A549 (cell line): ENCODE measurements at regions not wholly inside any gene's neighbourhood (a gene's known extent, or its start where the extent isn't known, plus 50 kb on each side); places are given as distances from the start of the nearest gene placed in this dataset.

Experiments used
- ATAC-seq, 2 experiments: fragments of 200-7000 bp in 1 of 2; fragments of >200 bp in 1 of 2; cut with Nextera tagmentation in 1 of 2; cut with Tn5 transposase in 1 of 2; 3 replicates each; pipeline versions ENCODE4 v1.8.0 to v1.9.1; 2018 to 2020; ENCODE audit warnings: mild to moderate bottlenecking in 1 of 2, moderate library complexity in 1 of 2
- CTCF ChIA-PET: fragments of 300-600 bp; sonication (Branson Sonifier 250); formaldehyde crosslinking; extraction: SDS; loops from one replicate; lab custom pipeline; 2021; ENCODE audit warnings: antibody characterized with exemption, inconsistent platforms; lab: Yijun Ruan, JAX
- POLR2A ChIA-PET: fragments of 350-600 bp; formaldehyde crosslinking; extraction: SDS; loops from one replicate; lab custom pipeline; 2021; ENCODE audit warnings: antibody characterized with exemption, inconsistent platforms; lab: Yijun Ruan, JAX
- DNase-seq, 2 experiments: peaks; one replicate each; pipeline versions ENCODE4 v3.0.0 to v3.0.0-alpha.2; 2011 to 2016; ENCODE audit warnings: low read depth in 1 of 2, low spot score in 1 of 2
- FAIRE-seq: peaks from 2 replicates; lab custom pipeline; 2011; peaks lifted over from hg19 to GRCh38; lab: Jason Lieb, UNC
- H3K27ac ChIP-seq, 2 experiments: fragments of >200 bp; sonication (Bioruptor Twin); formaldehyde crosslinking; 3 replicates each; pipeline ENCODE4 v1.5.1; 2016 to 2017
- H3K4me1 ChIP-seq: fragments of >200 bp; sonication (Bioruptor Twin); formaldehyde crosslinking; 3 replicates; pipeline ENCODE4 v1.6.1; 2016
- H3K4me2 ChIP-seq: fragments of >200 bp; sonication (Bioruptor Twin); formaldehyde crosslinking; 3 replicates; pipeline ENCODE4 v1.6.1; 2016
- H3K4me3 ChIP-seq: fragments of >200 bp; sonication (Bioruptor Twin); formaldehyde crosslinking; 3 replicates; pipeline ENCODE4 v1.5.1; 2016
- H3K9me3 ChIP-seq: fragments of >200 bp; sonication (Bioruptor Twin); formaldehyde crosslinking; 3 replicates; pipeline ENCODE4 v1.6.1; 2016
- CHD2 ChIP-seq: fragments of 150-350 bp; IDR thresholded peaks from 2 replicates; pipeline ENCODE4 v1.6.1; 2014; ENCODE audit warnings: low read length; ENCODE audit not compliant: partially characterized antibody
- CHD4 ChIP-seq: fragments of 200-600 bp; sonication (generic); IDR thresholded peaks from 2 replicates; pipeline ENCODE4 v1.6.1; 2016; ENCODE audit warnings: antibody characterized with exemption, mild to moderate bottlenecking, borderline replicate concordance
- EHF ChIP-seq: fragments of 250-450 bp; sonication (Bioruptor Pico); IDR thresholded peaks from 2 replicates; pipeline ENCODE4 v1.5.0; 2020; ENCODE audit warnings: mild to moderate bottlenecking
- EHMT2 ChIP-seq: fragments of 200-600 bp; sonication (generic); IDR thresholded peaks from 2 replicates; pipeline ENCODE4 v1.6.1; 2016; ENCODE audit warnings: antibody characterized with exemption, low read depth, mild to moderate bottlenecking, moderate library complexity
- EP300 ChIP-seq, 2 experiments: fragments of >200 bp; sonication (Bioruptor Twin); formaldehyde crosslinking; IDR thresholded peaks; 2 replicates in 1 of 2; 3 replicates in 1 of 2; pipeline ENCODE4 v1.6.1; 2016 to 2017
- ESRRA ChIP-seq: fragments of 150-350 bp; IDR thresholded peaks from 2 replicates; pipeline ENCODE4 v1.6.1; 2014; ENCODE audit warnings: mild to moderate bottlenecking, low read length, borderline replicate concordance
- FOSB ChIP-seq: fragments of 250-450 bp; sonication (Bioruptor Pico); IDR thresholded peaks from 2 replicates; pipeline ENCODE4 v1.5.0; 2020; ENCODE audit warnings: mild to moderate bottlenecking, moderate library complexity
- GATA3 ChIP-seq: IDR thresholded peaks from 2 replicates; pipeline ENCODE4 v1.6.1; 2012; ENCODE audit warnings: borderline replicate concordance
- HOXB5 ChIP-seq: fragments of 250-450 bp; sonication (Bioruptor Pico); IDR thresholded peaks from 2 replicates; pipeline ENCODE4 v1.5.0; 2020; ENCODE audit warnings: mild to moderate bottlenecking, moderate library complexity
- JUNB ChIP-seq: fragments of >200 bp; sonication (Bioruptor Twin); formaldehyde crosslinking; IDR thresholded peaks from 2 replicates; pipeline ENCODE4 v1.6.1; 2016
- KDM5A ChIP-seq: fragments of 200-600 bp; sonication (generic); IDR thresholded peaks from 2 replicates; pipeline ENCODE4 v1.6.1; 2016; ENCODE audit warnings: antibody characterized with exemption, mild to moderate bottlenecking
- MAFK ChIP-seq: fragments of 450-650 bp; IDR thresholded peaks from 2 replicates; pipeline ENCODE4 v1.6.1; 2014; ENCODE audit not compliant: partially characterized antibody
- NR3C1 ChIP-seq: fragments of >200 bp; sonication (Bioruptor Twin); formaldehyde crosslinking; IDR thresholded peaks from 3 replicates; pipeline ENCODE4 v1.6.1; 2017
- POLR2A ChIP-seq: IDR thresholded peaks from 2 replicates; pipeline ENCODE4 v1.6.1; 2012; ENCODE audit warnings: mild to moderate bottlenecking, low read length
- POLR2AphosphoS2 ChIP-seq: conservative IDR thresholded peaks from 2 replicates; pipeline ENCODE4 v1.6.1; 2012; ENCODE audit warnings: low read length, improper control_type of control experiment, inconsistent platforms
- RAD21 ChIP-seq, 2 experiments: fragments of >200 bp in 1 of 2; sonication (Bioruptor Twin) in 1 of 2; formaldehyde crosslinking in 1 of 2; IDR thresholded peaks in 1 of 2; conservative IDR thresholded peaks in 1 of 2; 2 replicates in 1 of 2; 3 replicates in 1 of 2; pipeline ENCODE4 v1.6.1; 2012 to 2018; ENCODE audit warnings: inconsistent platforms in 1 of 2
- TFCP2L1 ChIP-seq: fragments of 250-450 bp; sonication (Bioruptor Pico); IDR thresholded peaks from 2 replicates; pipeline ENCODE4 v1.5.0; 2021; ENCODE audit warnings: mild to moderate bottlenecking
- ZSCAN20 ChIP-seq: fragments of 250-450 bp; sonication (Bioruptor Pico); IDR thresholded peaks from 2 replicates; pipeline ENCODE4 v1.8.0; 2022; ENCODE audit warnings: mild to moderate bottlenecking, moderate library complexity
- WGBS: methylation state at CpG from one replicate; pipeline ENCODE4 v1.1.6; 2017; ENCODE audit errors: missing lambda C conversion rate; 5-methylcytosine and 5-hydroxymethylcytosine counted together
- TF ChIP-seq, protein P1 (sequence below): fragments of >200 bp; sonication (Bioruptor Twin); formaldehyde crosslinking; IDR thresholded peaks from 3 replicates; pipeline ENCODE4 v1.5.1; 2016
- TF ChIP-seq, protein P2 (sequence below): IDR thresholded peaks from 2 replicates; pipeline ENCODE4 v1.6.1; 2012; ENCODE audit warnings: low read depth, borderline replicate concordance
- TF ChIP-seq, protein P3 (sequence below): fragments of 250-450 bp; sonication (Bioruptor Pico); IDR thresholded peaks from 2 replicates; pipeline ENCODE4 v1.5.0; 2021; ENCODE audit warnings: mild to moderate bottlenecking, moderate library complexity, borderline replicate concordance
- TF ChIP-seq, protein P4 (sequence below): fragments of 250-450 bp; sonication (Bioruptor Pico); IDR thresholded peaks from 2 replicates; pipeline ENCODE4 v1.5.0; 2020; ENCODE audit warnings: low read depth, mild to moderate bottlenecking, moderate library complexity
- TF ChIP-seq, protein P5 (sequence below): fragments of 200-600 bp; sonication (generic); IDR thresholded peaks from 2 replicates; pipeline ENCODE4 v1.6.1; 2016; ENCODE audit warnings: antibody characterized with exemption, mild to moderate bottlenecking, moderate library complexity

DNA sequence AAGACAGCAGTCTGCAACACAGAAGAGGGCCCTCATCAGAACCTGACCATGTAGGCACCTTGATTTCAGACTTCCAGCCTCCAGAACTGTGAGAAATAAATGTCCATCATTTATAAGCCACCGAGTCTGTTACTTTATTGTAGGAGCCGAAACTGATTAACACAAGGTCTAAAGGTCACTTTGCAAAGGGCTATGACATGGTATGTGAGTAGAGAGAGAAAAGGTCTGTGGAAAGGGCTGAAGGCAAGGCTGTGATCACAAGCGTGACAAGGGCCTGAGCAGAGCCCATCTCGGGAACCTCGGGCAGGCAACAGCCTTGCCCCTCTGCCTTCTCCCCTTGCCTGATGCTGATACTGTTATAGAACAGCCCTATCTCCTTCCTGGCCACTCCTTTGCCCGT is 73.4 kb upstream of the TEAD1 start (continued):
- TF ChIP-seq, protein P1, sequence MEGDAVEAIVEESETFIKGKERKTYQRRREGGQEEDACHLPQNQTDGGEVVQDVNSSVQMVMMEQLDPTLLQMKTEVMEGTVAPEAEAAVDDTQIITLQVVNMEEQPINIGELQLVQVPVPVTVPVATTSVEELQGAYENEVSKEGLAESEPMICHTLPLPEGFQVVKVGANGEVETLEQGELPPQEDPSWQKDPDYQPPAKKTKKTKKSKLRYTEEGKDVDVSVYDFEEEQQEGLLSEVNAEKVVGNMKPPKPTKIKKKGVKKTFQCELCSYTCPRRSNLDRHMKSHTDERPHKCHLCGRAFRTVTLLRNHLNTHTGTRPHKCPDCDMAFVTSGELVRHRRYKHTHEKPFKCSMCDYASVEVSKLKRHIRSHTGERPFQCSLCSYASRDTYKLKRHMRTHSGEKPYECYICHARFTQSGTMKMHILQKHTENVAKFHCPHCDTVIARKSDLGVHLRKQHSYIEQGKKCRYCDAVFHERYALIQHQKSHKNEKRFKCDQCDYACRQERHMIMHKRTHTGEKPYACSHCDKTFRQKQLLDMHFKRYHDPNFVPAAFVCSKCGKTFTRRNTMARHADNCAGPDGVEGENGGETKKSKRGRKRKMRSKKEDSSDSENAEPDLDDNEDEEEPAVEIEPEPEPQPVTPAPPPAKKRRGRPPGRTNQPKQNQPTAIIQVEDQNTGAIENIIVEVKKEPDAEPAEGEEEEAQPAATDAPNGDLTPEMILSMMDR, result no peak
- no peak for TF ChIP-seq FOSB (CRISPR knock-in tag)

DNA sequence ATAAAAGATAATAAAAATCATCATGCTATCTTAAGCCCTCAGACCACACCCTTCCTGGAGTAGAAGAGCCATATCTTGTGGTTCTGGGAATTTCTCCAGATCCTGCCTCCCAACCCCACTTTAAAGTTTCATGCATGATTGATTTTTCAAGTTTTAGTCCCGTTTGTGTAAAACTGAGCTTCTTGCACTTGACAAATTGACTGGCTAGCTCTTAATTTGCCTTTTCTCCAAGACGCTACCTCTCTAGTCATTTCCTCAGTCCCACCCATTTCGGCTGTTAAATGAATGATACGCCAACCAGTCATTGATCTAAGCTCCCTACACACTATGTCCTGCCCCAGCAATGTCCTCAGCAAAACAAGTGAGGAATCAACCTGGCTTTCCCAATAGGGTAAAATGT is 71.8 kb upstream of the TEAD1 start:
- Histone ChIP-seq H3K4me2 (no peak overlapping the region), H3K9me3 (no peaks in the 10 kb centered on the region), H3K27ac (no peak overlapping the region), H3K4me3 (no peak overlapping the region), H3K4me1 (0 out of 3 replicates have a peak, but pooled peaks cover 3% of the 10 kb centered on the region)
- POLR2A ChIA-PET, result no interaction called here
- ATAC-seq (no peak), FAIRE-seq (no peak), DNase-seq (no peak)
- TF ChIP-seq RAD21 (conservative IDR thresholded peaks at IDR 0.05 in 1 of 2, IDR thresholded peaks at IDR 0.05 in 1 of 2), result no peak
- TF ChIP-seq POLR2A, result no peak
- no peak for TF ChIP-seq MAFK
- no peak for TF ChIP-seq ZSCAN20 (CRISPR knock-in tag)
- TF ChIP-seq JUNB, result no peak
- no peak for TF ChIP-seq EHMT2
- TF ChIP-seq, protein P2, sequence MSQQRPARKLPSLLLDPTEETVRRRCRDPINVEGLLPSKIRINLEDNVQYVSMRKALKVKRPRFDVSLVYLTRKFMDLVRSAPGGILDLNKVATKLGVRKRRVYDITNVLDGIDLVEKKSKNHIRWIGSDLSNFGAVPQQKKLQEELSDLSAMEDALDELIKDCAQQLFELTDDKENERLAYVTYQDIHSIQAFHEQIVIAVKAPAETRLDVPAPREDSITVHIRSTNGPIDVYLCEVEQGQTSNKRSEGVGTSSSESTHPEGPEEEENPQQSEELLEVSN, result no peak
- no peak for TF ChIP-seq NR3C1
- 79% methylated on average over 4 of the region's 4 CpGs for WGBS
- CTCF ChIA-PET, result interaction anchor here (1.0 to 2.0 kb wide), 7 partner anchors 7 to 286 kb away, joined by 3 to 9 read pairs (median 3); no protein-coding TSS in a partner anchor

DNA sequence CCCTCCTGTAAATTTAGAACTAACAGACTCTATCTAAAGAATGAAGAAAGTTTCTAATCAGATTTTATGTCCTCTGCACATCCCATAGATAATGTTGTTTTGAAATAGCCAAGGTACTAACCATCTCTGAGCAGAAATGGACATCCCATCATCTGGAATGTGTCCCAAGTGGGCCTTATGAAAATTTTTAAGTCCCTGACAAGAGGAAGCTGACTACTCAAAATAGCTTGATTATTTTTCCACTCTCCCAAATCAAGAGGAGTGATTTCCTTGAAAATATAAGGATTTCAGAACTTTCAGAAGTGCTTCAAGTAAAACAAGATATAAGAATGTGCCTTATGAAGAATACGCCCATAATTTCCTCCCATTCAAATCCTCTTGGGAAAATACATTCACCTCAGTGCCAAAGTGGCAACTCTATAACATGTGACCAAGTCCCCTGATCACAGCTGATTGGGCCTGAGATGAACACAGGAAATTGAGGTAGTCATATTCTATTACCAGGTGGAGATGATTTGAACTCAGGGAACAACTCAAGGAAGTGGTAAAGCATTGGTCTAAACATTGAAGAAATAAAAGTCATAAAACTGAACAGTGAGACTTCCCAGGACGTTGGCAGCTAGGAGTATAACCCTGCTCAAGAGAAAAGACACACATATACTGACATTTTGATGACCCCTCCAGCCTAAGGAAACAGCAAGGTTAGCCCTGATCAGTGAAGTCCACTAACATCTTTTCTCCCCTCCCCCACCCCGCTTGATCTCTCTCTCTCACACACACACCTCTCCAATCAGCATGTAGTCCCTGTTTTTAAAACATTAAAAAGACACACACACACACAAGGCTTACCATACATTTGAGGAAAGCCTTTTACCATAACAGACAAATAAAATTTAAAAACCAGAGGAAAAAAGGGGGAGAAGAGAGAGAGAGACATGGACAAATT is 70.8 kb upstream of the TEAD1 start:
- WGBS, result 54% methylated on average over 3 of the region's 3 CpGs
- Histone ChIP-seq H3K4me1 (0 out of 3 replicates have a peak, but pooled peaks cover 3% of the 10 kb centered on the region), H3K4me2 (no peak overlapping the region), H3K27ac (no peak overlapping the region), H3K9me3 (no peaks in the 10 kb centered on the region), H3K4me3 (no peak overlapping the region)
- no peak for TF ChIP-seq EP300 (IDR thresholded peaks at IDR 0.05)
- no peak for TF ChIP-seq JUNB
- TF ChIP-seq, protein P3, sequence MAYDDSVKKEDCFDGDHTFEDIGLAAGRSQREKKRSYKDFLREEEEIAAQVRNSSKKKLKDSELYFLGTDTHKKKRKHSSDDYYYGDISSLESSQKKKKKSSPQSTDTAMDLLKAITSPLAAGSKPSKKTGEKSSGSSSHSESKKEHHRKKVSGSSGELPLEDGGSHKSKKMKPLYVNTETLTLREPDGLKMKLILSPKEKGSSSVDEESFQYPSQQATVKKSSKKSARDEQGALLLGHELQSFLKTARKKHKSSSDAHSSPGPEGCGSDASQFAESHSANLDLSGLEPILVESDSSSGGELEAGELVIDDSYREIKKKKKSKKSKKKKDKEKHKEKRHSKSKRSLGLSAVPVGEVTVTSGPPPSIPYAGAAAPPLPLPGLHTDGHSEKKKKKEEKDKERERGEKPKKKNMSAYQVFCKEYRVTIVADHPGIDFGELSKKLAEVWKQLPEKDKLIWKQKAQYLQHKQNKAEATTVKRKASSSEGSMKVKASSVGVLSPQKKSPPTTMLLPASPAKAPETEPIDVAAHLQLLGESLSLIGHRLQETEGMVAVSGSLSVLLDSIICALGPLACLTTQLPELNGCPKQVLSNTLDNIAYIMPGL (CRISPR knock-in tag), result no peak
- no peak for TF ChIP-seq CHD4
- TF ChIP-seq EHF, result no peak
- TF ChIP-seq, protein P4, sequence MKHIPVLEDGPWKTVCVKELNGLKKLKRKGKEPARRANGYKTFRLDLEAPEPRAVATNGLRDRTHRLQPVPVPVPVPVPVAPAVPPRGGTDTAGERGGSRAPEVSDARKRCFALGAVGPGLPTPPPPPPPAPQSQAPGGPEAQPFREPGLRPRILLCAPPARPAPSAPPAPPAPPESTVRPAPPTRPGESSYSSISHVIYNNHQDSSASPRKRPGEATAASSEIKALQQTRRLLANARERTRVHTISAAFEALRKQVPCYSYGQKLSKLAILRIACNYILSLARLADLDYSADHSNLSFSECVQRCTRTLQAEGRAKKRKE (CRISPR knock-in tag), result no peak
- TF ChIP-seq CHD2, result no peak
- no peak for TF ChIP-seq ESRRA
- TF ChIP-seq KDM5A, result no peak
- TF ChIP-seq HOXB5, result no peak
- TF ChIP-seq TFCP2L1, result no peak
- TF ChIP-seq POLR2AphosphoS2, result no peak
- no peak for TF ChIP-seq GATA3
- TF ChIP-seq, protein P5, sequence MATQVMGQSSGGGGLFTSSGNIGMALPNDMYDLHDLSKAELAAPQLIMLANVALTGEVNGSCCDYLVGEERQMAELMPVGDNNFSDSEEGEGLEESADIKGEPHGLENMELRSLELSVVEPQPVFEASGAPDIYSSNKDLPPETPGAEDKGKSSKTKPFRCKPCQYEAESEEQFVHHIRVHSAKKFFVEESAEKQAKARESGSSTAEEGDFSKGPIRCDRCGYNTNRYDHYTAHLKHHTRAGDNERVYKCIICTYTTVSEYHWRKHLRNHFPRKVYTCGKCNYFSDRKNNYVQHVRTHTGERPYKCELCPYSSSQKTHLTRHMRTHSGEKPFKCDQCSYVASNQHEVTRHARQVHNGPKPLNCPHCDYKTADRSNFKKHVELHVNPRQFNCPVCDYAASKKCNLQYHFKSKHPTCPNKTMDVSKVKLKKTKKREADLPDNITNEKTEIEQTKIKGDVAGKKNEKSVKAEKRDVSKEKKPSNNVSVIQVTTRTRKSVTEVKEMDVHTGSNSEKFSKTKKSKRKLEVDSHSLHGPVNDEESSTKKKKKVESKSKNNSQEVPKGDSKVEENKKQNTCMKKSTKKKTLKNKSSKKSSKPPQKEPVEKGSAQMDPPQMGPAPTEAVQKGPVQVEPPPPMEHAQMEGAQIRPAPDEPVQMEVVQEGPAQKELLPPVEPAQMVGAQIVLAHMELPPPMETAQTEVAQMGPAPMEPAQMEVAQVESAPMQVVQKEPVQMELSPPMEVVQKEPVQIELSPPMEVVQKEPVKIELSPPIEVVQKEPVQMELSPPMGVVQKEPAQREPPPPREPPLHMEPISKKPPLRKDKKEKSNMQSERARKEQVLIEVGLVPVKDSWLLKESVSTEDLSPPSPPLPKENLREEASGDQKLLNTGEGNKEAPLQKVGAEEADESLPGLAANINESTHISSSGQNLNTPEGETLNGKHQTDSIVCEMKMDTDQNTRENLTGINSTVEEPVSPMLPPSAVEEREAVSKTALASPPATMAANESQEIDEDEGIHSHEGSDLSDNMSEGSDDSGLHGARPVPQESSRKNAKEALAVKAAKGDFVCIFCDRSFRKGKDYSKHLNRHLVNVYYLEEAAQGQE, result no peak
- CTCF ChIA-PET, result interaction anchor here (1.5 to 2.0 kb wide), 2 partner anchors 15 to 273 kb away, joined by 3 to 9 read pairs; no protein-coding TSS in a partner anchor
- POLR2A ChIA-PET, result interaction anchor here (0.5 kb wide), 1 partner anchor 105 kb away, joined by 3 read pairs; no protein-coding TSS in a partner anchor
- DNase-seq (no peak), ATAC-seq (no peak), FAIRE-seq (no peak)
